ENCODE measurements at regions not wholly inside any gene's neighbourhood (a gene's known extent, or its start where the extent isn't known, plus 50 kb on each side); places are given as distances from the start of the nearest gene placed in this dataset.

GRCh38 chr2:10252224-10252623 is 50.5 kb upstream of the HPCAL1 start:
- WGBS, 2 donors (ENCODE audit: low coverage in 1 of 2) = 67% methylated on average over 1 of the region's 2 CpGs; no CpG with 5 or more reads in 1 of the 2 donors
- no peak overlapping the region for H3K4me3 ChIP-seq
- H3K27ac ChIP-seq = no peak overlapping the region
- no peak for ATAC-seq
- no peaks in the 10 kb centered on the region for H3K36me3 ChIP-seq
- no peaks in the 10 kb centered on the region for H3K27me3 ChIP-seq
- TF ChIP-seq POLR2AphosphoS5 (IDR thresholded peaks at IDR 0.05) = no peak
- TF ChIP-seq POLR2A (IDR thresholded peaks at IDR 0.05) = no peak
- no peak for TF ChIP-seq CTCF (IDR thresholded peaks at IDR 0.05)
- no peak for TF ChIP-seq EP300 (IDR thresholded peaks at IDR 0.05)
- no peaks in the 10 kb centered on the region for H3K4me1 ChIP-seq
- peaks cover 0 to 16% (median 0%) of the 10 kb centered on the region in 3 donors for H3K9me3 ChIP-seq

GRCh38 chr2:10252661-10253060 is 50.0 kb upstream of the HPCAL1 start:
- Histone ChIP-seq H3K36me3 (no peaks in the 10 kb centered on the region), H3K4me3 (no peak overlapping the region), H3K4me1 (no peaks in the 10 kb centered on the region), H3K27ac (no peak overlapping the region), H3K9me3 (peaks cover 0 to 16% (median 0%) of the 10 kb centered on the region in 3 donors), H3K27me3 (no peaks in the 10 kb centered on the region)
- TF ChIP-seq POLR2AphosphoS5 (IDR thresholded peaks at IDR 0.05) (no peak), POLR2A (IDR thresholded peaks at IDR 0.05) (no peak), EP300 (IDR thresholded peaks at IDR 0.05) (no peak), CTCF (IDR thresholded peaks at IDR 0.05) (no peak)
- WGBS, 2 donors (ENCODE audit: low coverage in 1 of 2) = 50 to 88% methylated on average over 1 to 3 of the region's 3 CpGs
- ATAC-seq = no peak

Small RNAs in the stretch of these regions (small RNA-seq; reads per million reads assigned to genes)
- gene MIR4261 = 0 reads per million in 4 donors
